GM12865 (cell line): ENCODE measurements at regions not wholly inside any gene's neighbourhood (a gene's known extent, or its start where the extent isn't known, plus 50 kb on each side); places are given as distances from the start of the nearest gene placed in this dataset.

Source experiments
- DNase-seq: peaks from one replicate; pipeline ENCODE4 v3.0.0; 2010; ENCODE audit warnings: low read depth
- H3K4me3 ChIP-seq: 2 replicates; pipeline ENCODE4 v1.5.1; 2011; ENCODE audit warnings: mild to moderate bottlenecking, low read depth, low read length, control low read depth
- CTCF ChIP-seq: IDR thresholded peaks from 2 replicates; pipeline ENCODE4 v1.5.1; 2011; ENCODE audit warnings: low read length, control low read depth, low read depth, inconsistent platforms; ENCODE audit not compliant: insufficient read depth; ENCODE audit errors: missing control alignments

GRCh38 chr4:13103382-13104015, 380.6 kb downstream of the RAB28 start:
- no peak overlapping the region for H3K4me3 ChIP-seq
- TF ChIP-seq CTCF, result no peak
- peak; percentile 3 for DNase-seq

- DNase-seq, result no peak
- no peak for TF ChIP-seq CTCF
- H3K4me3 ChIP-seq, result no peak overlapping the region
These were observed 381.9 kb downstream of the RAB28 start for GRCh38 chr4:13102092-13102742.

GRCh38 chr4:13097971-13098370, 386.2 kb downstream of the RAB28 start:
- DNase-seq, result no peak
- TF ChIP-seq CTCF, result no peak
- no peak overlapping the region for H3K4me3 ChIP-seq

- H3K4me3 ChIP-seq, result no peak overlapping the region
- no peak for TF ChIP-seq CTCF
- no peak for DNase-seq
These were observed 388.4 kb downstream of the RAB28 start for GRCh38 chr4:13095722-13096121.

GRCh38 chr4:13093170-13093569, 391.0 kb downstream of the RAB28 start:
- no peak overlapping the region for H3K4me3 ChIP-seq
- TF ChIP-seq CTCF, result no peak
- DNase-seq, result no peak

GRCh38 chr4:13092702-13093101, 391.4 kb downstream of the RAB28 start:
- no peak overlapping the region for H3K4me3 ChIP-seq
- DNase-seq, result no peak
- TF ChIP-seq CTCF, result no peak

GRCh38 chr4:13089659-13089998, 394.5 kb downstream of the RAB28 start:
- no peak for TF ChIP-seq CTCF
- no peak overlapping the region for H3K4me3 ChIP-seq
- DNase-seq, result no peak
